Osteocyte (in vitro differentiated cells): ENCODE measurements at regions not wholly inside any gene's neighbourhood (a gene's known extent, or its start where the extent isn't known, plus 50 kb on each side); places are given as distances from the start of the nearest gene placed in this dataset.

ENCODE experiments used
- DNase-seq: peaks from one replicate; pipeline ENCODE4 v3.0.0; 2021; ENCODE audit warnings: mixed read lengths; ENCODE audit not compliant: unreplicated experiment; ENCODE audit errors: extremely low spot score
- H3K27ac Mint-ChIP-seq: one replicate; pipeline ENCODE4 v1.8.0; 2021; ENCODE audit warnings: mild to moderate bottlenecking, mixed read lengths; ENCODE audit not compliant: unreplicated experiment
- H3K27me3 Mint-ChIP-seq: one replicate; pipeline ENCODE4 v1.8.0; 2021; ENCODE audit warnings: mixed read lengths; ENCODE audit not compliant: unreplicated experiment
- H3K36me3 Mint-ChIP-seq: one replicate; pipeline ENCODE4 v1.8.0; 2021; ENCODE audit warnings: mixed read lengths; ENCODE audit not compliant: unreplicated experiment
- H3K4me1 Mint-ChIP-seq: one replicate; pipeline ENCODE4 v1.8.0; 2021; ENCODE audit warnings: mixed read lengths; ENCODE audit not compliant: unreplicated experiment
- H3K4me3 Mint-ChIP-seq: one replicate; pipeline ENCODE4 v1.8.0; 2021; ENCODE audit warnings: mild to moderate bottlenecking, moderate library complexity, mixed read lengths; ENCODE audit not compliant: unreplicated experiment
- H3K9me3 Mint-ChIP-seq: one replicate; pipeline ENCODE4 v1.8.0; 2021; ENCODE audit warnings: mixed read lengths; ENCODE audit not compliant: unreplicated experiment
- TF ChIP-seq, protein P1 (sequence below): fragments of 200-600 bp; sonication (generic); IDR thresholded peaks from 2 replicates; pipeline ENCODE4 v1.5.0; 2021; ENCODE audit warnings: antibody characterized with exemption, mild to moderate bottlenecking, moderate library complexity

DNA sequence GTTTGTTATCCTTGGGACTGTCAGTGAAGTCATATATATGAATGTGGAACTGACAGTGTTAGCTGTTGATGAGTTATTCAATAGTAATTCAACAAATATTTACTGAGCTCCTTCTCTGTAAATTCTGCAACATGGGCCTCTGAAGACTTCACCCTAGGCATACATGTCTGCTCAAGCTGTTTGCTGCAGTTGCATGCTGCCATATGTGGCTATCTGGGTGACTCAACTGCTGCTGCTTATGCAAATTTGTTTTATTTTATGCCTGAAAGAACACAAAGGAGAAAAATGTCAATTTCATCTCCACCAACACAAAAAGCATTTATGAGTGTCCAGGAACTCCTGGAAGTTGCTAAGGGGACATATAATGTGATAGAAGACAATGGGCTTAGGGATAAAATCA, 417.6 kb downstream of the AASDHPPT start:
- Mint-ChIP-seq H3K4me3 (no peak overlapping the region), H3K27me3 (no peaks in the 10 kb centered on the region), H3K27ac (no peak overlapping the region), H3K4me1 (peaks cover 10% of the 10 kb centered on the region), H3K9me3 (peaks cover under 1% of the 10 kb centered on the region), H3K36me3 (no peaks in the 10 kb centered on the region)
- DNase-seq = no peak
- TF ChIP-seq, protein P1, sequence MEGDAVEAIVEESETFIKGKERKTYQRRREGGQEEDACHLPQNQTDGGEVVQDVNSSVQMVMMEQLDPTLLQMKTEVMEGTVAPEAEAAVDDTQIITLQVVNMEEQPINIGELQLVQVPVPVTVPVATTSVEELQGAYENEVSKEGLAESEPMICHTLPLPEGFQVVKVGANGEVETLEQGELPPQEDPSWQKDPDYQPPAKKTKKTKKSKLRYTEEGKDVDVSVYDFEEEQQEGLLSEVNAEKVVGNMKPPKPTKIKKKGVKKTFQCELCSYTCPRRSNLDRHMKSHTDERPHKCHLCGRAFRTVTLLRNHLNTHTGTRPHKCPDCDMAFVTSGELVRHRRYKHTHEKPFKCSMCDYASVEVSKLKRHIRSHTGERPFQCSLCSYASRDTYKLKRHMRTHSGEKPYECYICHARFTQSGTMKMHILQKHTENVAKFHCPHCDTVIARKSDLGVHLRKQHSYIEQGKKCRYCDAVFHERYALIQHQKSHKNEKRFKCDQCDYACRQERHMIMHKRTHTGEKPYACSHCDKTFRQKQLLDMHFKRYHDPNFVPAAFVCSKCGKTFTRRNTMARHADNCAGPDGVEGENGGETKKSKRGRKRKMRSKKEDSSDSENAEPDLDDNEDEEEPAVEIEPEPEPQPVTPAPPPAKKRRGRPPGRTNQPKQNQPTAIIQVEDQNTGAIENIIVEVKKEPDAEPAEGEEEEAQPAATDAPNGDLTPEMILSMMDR = no peak

DNA sequence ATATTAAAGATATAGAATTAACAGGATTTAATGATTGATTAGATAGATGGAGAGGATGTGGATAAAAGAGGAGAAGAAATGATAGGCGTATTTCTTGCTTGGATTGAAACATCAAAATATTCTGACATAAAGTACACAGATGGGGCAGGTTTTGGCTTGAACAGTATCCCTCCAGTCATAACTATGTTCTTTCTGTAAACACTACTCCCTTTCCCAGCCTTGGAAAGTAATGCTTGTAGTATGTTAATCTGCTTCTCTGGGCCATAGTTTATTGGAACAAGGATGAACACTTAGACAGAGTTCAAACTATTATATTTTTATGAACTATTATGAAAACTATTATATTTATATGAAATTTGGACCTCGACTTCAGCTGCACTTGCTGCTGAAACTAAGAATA, 419.2 kb downstream of the AASDHPPT start:
- H3K4me1 Mint-ChIP-seq = peaks cover 8% of the 10 kb centered on the region
- no peaks in the 10 kb centered on the region for H3K36me3 Mint-ChIP-seq
- no peak overlapping the region for H3K4me3 Mint-ChIP-seq
- H3K27me3 Mint-ChIP-seq = no peaks in the 10 kb centered on the region
- TF ChIP-seq, protein P1 = no peak
- no peaks in the 10 kb centered on the region for H3K9me3 Mint-ChIP-seq
- no peak for DNase-seq
- no peak overlapping the region for H3K27ac Mint-ChIP-seq

DNA sequence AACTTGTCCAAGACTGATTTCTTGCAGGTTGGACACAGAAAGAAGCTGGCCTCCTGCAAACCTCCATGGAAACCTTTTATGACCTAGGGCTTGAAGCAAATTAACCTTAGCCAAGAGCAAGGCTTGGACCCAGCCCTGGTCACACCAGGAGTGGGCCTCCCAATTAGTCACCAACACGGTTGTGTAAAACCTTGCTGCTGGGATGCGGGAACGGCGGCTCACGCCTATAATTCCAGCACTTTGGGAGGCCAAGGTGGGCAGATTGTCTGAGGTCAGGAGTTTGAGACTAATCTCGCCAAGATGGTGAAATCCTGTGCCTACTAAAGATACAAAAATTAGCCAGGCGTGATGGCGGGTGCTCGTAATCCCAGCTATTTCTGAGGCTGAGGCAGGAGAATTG, 419.9 kb downstream of the AASDHPPT start:
- Mint-ChIP-seq H3K36me3 (no peaks in the 10 kb centered on the region), H3K27ac (no peak overlapping the region), H3K4me3 (no peak overlapping the region), H3K27me3 (no peaks in the 10 kb centered on the region), H3K4me1 (peaks cover 8% of the 10 kb centered on the region), H3K9me3 (peaks cover 4% of the 10 kb centered on the region)
- TF ChIP-seq, protein P1 = no peak
- no peak for DNase-seq

DNA sequence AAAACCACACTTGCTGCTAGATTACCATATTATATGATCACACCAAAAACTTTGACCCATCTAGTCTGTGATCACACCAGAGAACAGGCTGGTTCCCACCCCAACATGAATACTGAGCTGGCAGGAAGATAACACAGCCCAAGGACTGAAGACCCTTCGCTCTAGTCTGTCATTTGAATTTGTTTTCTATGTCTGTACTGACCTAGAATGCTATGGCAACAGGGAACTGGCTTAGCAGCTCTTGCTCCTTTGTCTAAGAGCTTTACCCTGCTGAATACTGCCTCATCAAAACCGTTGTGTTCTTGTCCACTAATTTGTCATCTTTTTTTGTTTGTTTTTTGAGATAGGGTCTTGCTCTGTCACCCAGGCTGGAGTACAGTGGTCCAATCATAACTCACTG, 420.4 kb downstream of the AASDHPPT start:
- Mint-ChIP-seq H3K4me1 (peaks cover 8% of the 10 kb centered on the region), H3K9me3 (peaks cover 5% of the 10 kb centered on the region), H3K27ac (no peak overlapping the region), H3K27me3 (no peaks in the 10 kb centered on the region), H3K36me3 (no peaks in the 10 kb centered on the region), H3K4me3 (no peak overlapping the region)
- TF ChIP-seq, protein P1 = no peak
- no peak for DNase-seq

DNA sequence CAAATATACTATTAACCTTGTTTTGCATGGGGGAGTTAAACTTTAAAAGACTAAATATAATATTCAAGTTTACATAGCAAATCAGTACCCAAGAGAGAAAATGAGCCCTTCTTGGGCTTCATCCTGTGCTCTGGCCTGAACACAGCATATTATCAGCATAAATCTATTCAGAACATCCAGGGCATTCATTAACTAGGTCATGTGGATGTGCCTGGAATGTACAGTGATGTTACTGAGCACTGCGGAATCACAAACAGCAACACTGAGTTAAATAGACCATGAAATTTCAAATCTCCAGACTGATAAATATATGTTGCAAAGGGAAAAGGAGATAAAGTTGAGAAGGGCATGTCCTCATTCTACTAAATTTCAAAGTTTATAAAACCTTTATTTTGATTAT, 426.4 kb downstream of the AASDHPPT start:
- no peaks in the 10 kb centered on the region for H3K4me1 Mint-ChIP-seq
- H3K4me3 Mint-ChIP-seq = no peak overlapping the region
- DNase-seq = no peak
- H3K27me3 Mint-ChIP-seq = no peaks in the 10 kb centered on the region
- H3K9me3 Mint-ChIP-seq = peaks cover 8% of the 10 kb centered on the region
- no peaks in the 10 kb centered on the region for H3K36me3 Mint-ChIP-seq
- TF ChIP-seq, protein P1 = no peak
- H3K27ac Mint-ChIP-seq = no peak overlapping the region
